DND-41 (cell line): ENCODE measurements at regions not wholly inside any gene's neighbourhood (a gene's known extent, or its start where the extent isn't known, plus 50 kb on each side); places are given as distances from the start of the nearest gene placed in this dataset.

Experiments used
- CTCF ChIP-seq: IDR thresholded peaks from 2 replicates; pipeline ENCODE4 v1.5.1; 2012; ENCODE audit warnings: borderline replicate concordance, low read length, moderate library complexity, mild to moderate bottlenecking; ENCODE audit not compliant: poor library complexity, severe bottlenecking; ENCODE audit errors: extremely low read depth
- EZH2 ChIP-seq: IDR thresholded peaks from 3 replicates; pipeline ENCODE4 v1.6.1; 2012; ENCODE audit warnings: borderline replicate concordance, low read depth, mild to moderate bottlenecking, moderate library complexity, low read length, inconsistent platforms; ENCODE audit not compliant: severe bottlenecking

GRCh38 chr18:38883111-38883510 is 1317.5 kb upstream of the CELF4 start:
- TF ChIP-seq EZH2 (no peak), CTCF (no peak)
